Ovary (tissue), 3 donors: ENCODE measurements at regions not wholly inside any gene's neighbourhood (a gene's known extent, or its start where the extent isn't known, plus 50 kb on each side); places are given as distances from the start of the nearest gene placed in this dataset.

Experiments used
- CTCF ChIP-seq, 3 donors: fragments of 450-650 bp in 2 of 3; fragments of 200-600 bp in 1 of 3; IDR thresholded peaks; one replicate each; pipeline versions ENCODE4 v1.5.1 to v1.8.0; 2016 to 2022; ENCODE audit warnings: antibody characterized with exemption in 3 of 3, mild to moderate bottlenecking in 1 of 3
- EP300 ChIP-seq: sonication (generic); formaldehyde crosslinking; IDR thresholded peaks from one replicate; pipeline ENCODE4 v1.6.1; 2017; ENCODE audit warnings: antibody characterized with exemption
- POLR2A ChIP-seq: fragments of 450-650 bp; IDR thresholded peaks from one replicate; pipeline ENCODE4 v1.6.1; 2017; ENCODE audit warnings: antibody characterized with exemption, mild to moderate bottlenecking, moderate library complexity
- donor health status: DM: no; HTN: no; CAD: no.

- TF ChIP-seq CTCF (IDR thresholded peaks at IDR 0.05) (no peak), EP300 (no peak), POLR2A (no peak)
Measured at GRCh38 chr12:113667095-113667494, 195.4 kb upstream of the LHX5 start.
